ENCODE measurements at regions not wholly inside any gene's neighbourhood (a gene's known extent, or its start where the extent isn't known, plus 50 kb on each side); places are given as distances from the start of the nearest gene placed in this dataset.

- no peak overlapping the region for H3K27ac Mint-ChIP-seq
- H3K4me1 Mint-ChIP-seq: no peaks in the 10 kb centered on the region
- no peaks in the 10 kb centered on the region for H3K36me3 Mint-ChIP-seq (ENCODE audit: low read depth)
- CTCF ChIA-PET: no interaction called here
- H3K4me3 Mint-ChIP-seq: no peak overlapping the region
- POLR2A ChIA-PET: no interaction called here
- no peak for DNase-seq
- no peaks in the 10 kb centered on the region for H3K9me3 Mint-ChIP-seq
- H3K27me3 Mint-ChIP-seq: no peaks in the 10 kb centered on the region
Measured at GRCh38 chr11:15828215-15828853, 528.0 kb downstream of the SOX6 start.

- Mint-ChIP-seq H3K27me3 (no peaks in the 10 kb centered on the region), H3K36me3 (ENCODE audit: low read depth) (no peaks in the 10 kb centered on the region), H3K27ac (no peak overlapping the region), H3K4me3 (no peak overlapping the region), H3K4me1 (no peaks in the 10 kb centered on the region), H3K9me3 (no peaks in the 10 kb centered on the region)
- CTCF ChIA-PET: no interaction called here
- no peak for DNase-seq
- POLR2A ChIA-PET: no interaction called here
Measured at GRCh38 chr11:15829312-15829711, 527.0 kb downstream of the SOX6 start.

DNA sequence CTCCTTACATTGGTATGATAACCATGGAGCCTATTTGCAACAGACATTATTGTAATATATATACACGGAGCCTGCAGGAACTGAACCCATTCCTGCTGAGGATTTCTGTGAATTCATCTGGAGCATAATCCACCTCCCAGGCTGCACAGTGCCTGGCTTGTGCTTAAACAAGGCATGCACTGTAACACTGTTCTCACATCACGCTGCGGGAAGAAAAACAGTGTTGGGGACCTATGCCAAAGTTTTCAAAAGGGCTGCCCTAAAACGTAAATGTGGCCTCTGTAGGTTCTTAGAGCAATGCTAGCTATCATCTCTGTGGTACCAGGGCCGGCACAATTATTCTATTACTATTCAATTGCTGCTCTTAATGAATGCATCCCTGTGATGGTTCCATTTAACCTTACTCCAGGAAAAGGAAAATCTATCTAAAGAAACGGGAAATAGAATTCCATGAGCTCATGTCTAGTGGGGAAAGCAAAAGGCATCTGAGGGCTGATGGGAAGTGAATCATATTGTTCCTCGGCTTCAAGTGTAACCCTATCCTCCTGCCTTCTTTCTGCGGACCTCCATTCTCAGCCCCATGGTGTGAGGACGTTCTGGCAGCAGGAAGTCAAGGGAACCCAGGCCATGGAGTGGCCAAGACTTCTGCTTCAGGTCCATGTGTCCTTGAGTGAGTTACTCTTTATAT, 525.5 kb downstream of the SOX6 start:
- no peak for DNase-seq
- H3K4me3 Mint-ChIP-seq: no peak overlapping the region
- H3K27ac Mint-ChIP-seq: no peak overlapping the region
- ChIA-PET CTCF (no interaction called here), POLR2A (no interaction called here)
- no peaks in the 10 kb centered on the region for H3K4me1 Mint-ChIP-seq
- H3K27me3 Mint-ChIP-seq: no peaks in the 10 kb centered on the region
- no peaks in the 10 kb centered on the region for H3K9me3 Mint-ChIP-seq
- H3K36me3 Mint-ChIP-seq (ENCODE audit: low read depth): no peaks in the 10 kb centered on the region

DNA sequence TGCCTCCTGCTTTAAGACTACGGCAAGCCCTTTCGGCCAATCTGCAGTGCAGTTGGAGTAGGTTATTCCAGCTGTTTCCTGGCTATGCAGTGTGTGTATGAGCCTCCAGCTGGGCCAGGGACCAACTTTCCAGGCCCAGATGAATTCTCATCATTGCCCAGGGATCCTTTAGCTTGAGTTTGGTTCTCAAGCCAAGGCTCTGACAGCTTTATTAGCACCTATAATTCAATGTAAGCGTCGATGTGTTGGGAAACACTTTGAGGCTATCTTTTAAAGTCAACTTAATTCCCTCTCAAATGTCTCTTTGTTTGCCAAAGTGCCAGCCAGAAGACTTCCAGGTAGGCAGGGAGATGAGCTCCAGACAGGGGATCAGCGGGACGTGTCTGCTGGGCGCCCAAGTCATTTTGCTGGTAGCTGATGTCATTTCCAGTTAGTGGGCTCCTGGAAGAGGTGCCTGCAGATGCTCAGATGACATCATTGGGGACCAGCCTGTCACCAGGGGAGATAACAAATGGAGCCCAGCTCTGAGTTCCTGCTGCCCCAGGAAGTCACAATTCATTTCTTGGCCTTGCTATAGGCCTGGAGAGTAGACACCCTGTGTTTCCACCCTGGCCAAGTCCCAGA, 520.4 kb downstream of the SOX6 start:
- POLR2A ChIA-PET: no interaction called here
- H3K4me1 Mint-ChIP-seq: no peaks in the 10 kb centered on the region
- no peaks in the 10 kb centered on the region for H3K36me3 Mint-ChIP-seq (ENCODE audit: low read depth)
- no peak for DNase-seq
- no peak overlapping the region for H3K27ac Mint-ChIP-seq
- CTCF ChIA-PET: no interaction called here
- H3K9me3 Mint-ChIP-seq: no peaks in the 10 kb centered on the region
- H3K4me3 Mint-ChIP-seq: no peak overlapping the region
- H3K27me3 Mint-ChIP-seq: no peaks in the 10 kb centered on the region

DNA sequence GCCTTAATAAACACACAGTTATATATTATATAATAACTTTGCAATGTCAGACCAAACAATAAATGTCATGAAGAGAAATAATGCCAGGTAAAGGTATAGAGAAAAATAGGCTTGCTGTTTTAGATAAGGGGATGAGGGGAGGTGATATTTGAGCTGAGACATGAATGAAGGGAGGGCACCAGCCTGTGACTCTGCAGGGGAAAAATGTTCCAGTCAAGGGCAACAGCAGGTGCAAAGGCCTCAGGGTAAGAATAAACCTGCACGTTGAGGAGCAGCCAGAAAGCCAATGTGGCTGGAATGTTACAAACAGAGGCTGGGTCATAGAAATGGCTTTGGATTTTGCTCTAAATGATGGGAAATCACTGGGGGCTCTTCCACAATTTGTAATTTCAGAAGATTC, 519.6 kb downstream of the SOX6 start:
- H3K36me3 Mint-ChIP-seq (ENCODE audit: low read depth): no peaks in the 10 kb centered on the region
- no peaks in the 10 kb centered on the region for H3K4me1 Mint-ChIP-seq
- no peaks in the 10 kb centered on the region for H3K27me3 Mint-ChIP-seq
- ChIA-PET CTCF (no interaction called here), POLR2A (no interaction called here)
- no peak for DNase-seq
- H3K27ac Mint-ChIP-seq: no peak overlapping the region
- H3K4me3 Mint-ChIP-seq: no peak overlapping the region
- H3K9me3 Mint-ChIP-seq: no peaks in the 10 kb centered on the region

DNA sequence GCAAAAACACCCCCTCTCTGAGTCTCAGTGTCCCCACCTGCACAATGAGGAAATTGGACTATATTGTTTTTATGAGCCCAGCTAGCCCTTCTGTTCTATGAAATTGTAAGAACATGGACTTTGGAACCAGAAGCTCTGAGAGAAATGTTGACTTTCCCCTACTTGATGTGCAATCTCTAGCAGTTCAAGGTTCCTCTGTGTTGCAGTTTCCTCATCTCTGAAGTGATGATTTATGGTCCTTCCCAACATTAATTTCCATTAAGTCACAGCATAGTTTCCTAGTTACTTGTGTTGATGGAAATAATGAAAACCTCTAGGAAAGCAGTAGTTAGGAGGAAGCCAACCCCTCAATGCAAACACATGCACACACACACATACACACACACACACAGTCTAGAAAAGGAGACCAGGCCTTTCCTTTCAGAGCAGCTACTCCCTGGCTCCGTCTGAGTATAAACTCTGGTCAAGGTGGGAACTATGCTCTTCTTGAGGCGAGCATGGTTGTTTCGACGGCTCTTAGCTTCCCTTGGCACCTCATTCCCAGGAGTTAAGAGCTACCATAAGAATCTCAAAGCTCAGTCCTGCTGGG, 518.4 kb downstream of the SOX6 start:
- H3K4me3 Mint-ChIP-seq: no peak overlapping the region
- H3K4me1 Mint-ChIP-seq: no peaks in the 10 kb centered on the region
- CTCF ChIA-PET: interaction anchor here (0.6 kb wide), 1 partner anchor 84 kb away, joined by 3 read pairs; no protein-coding TSS in a partner anchor
- no peaks in the 10 kb centered on the region for H3K36me3 Mint-ChIP-seq (ENCODE audit: low read depth)
- H3K27me3 Mint-ChIP-seq: no peaks in the 10 kb centered on the region
- no peak for DNase-seq
- POLR2A ChIA-PET: no interaction called here
- no peak overlapping the region for H3K27ac Mint-ChIP-seq
- H3K9me3 Mint-ChIP-seq: no peaks in the 10 kb centered on the region

- CTCF ChIA-PET: no interaction called here
- Mint-ChIP-seq H3K4me1 (no peaks in the 10 kb centered on the region), H3K36me3 (ENCODE audit: low read depth) (no peaks in the 10 kb centered on the region), H3K4me3 (no peak overlapping the region), H3K27ac (no peak overlapping the region), H3K27me3 (no peaks in the 10 kb centered on the region), H3K9me3 (no peaks in the 10 kb centered on the region)
- POLR2A ChIA-PET: no interaction called here
- DNase-seq: no peak
Measured at GRCh38 chr11:15839061-15839460, 517.3 kb downstream of the SOX6 start.

GRCh38 chr11:15840966-15841365, 515.4 kb downstream of the SOX6 start:
- no peaks in the 10 kb centered on the region for H3K9me3 Mint-ChIP-seq
- H3K36me3 Mint-ChIP-seq (ENCODE audit: low read depth): no peaks in the 10 kb centered on the region
- H3K27me3 Mint-ChIP-seq: no peaks in the 10 kb centered on the region
- DNase-seq: no peak
- no peak overlapping the region for H3K4me3 Mint-ChIP-seq
- H3K27ac Mint-ChIP-seq: no peak overlapping the region
- POLR2A ChIA-PET: no interaction called here
- H3K4me1 Mint-ChIP-seq: no peaks in the 10 kb centered on the region
- CTCF ChIA-PET: no interaction called here

DNA sequence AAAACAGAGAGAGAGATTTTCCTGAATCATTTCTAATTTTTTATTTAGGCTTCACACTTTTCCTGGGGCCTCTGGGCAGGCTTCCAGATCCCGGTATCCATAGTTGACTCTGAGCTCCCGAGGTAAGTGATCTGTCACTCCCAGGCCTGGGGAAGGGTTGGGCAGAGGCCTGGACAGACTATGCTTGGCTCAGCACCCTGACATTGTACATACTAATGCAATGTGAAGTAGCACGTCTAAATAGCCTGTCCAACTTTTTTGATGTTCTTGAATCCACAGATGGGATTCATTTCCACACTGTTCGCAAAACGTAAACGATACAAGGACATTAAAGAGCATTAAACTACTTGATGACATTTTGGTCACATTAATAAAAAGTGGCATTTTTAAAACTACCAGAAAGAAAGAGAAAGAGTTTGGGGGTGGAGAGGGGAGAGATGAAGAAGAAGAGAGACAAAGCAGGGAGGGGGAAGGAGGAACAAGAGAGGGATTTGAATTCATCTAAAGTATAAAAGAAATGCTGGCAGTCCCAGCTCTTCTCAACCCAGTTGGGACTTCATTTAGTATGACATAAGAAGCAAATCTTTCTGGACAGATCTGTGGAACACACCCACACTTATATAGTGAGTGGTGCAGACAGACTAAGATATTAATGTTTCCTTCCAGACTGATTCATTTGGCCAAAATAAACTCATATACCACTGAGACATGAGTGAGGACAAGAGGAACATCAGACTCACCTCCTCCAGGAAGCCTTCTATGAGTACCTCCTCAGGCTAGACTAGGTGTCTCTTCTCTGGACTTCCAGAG, 514.2 kb downstream of the SOX6 start:
- Mint-ChIP-seq H3K4me1 (no peaks in the 10 kb centered on the region), H3K27ac (no peak overlapping the region), H3K9me3 (no peaks in the 10 kb centered on the region), H3K27me3 (no peaks in the 10 kb centered on the region), H3K4me3 (no peak overlapping the region), H3K36me3 (ENCODE audit: low read depth) (no peaks in the 10 kb centered on the region)
- no peak for DNase-seq
- ChIA-PET POLR2A (no interaction called here), CTCF (no interaction called here)

GRCh38 chr11:15843309-15843872, 513.0 kb downstream of the SOX6 start:
- H3K27ac Mint-ChIP-seq: no peak overlapping the region
- no peaks in the 10 kb centered on the region for H3K36me3 Mint-ChIP-seq (ENCODE audit: low read depth)
- ChIA-PET POLR2A (no interaction called here), CTCF (no interaction called here)
- no peaks in the 10 kb centered on the region for H3K9me3 Mint-ChIP-seq
- H3K27me3 Mint-ChIP-seq: no peaks in the 10 kb centered on the region
- no peak for DNase-seq
- no peak overlapping the region for H3K4me3 Mint-ChIP-seq
- no peaks in the 10 kb centered on the region for H3K4me1 Mint-ChIP-seq

DNA sequence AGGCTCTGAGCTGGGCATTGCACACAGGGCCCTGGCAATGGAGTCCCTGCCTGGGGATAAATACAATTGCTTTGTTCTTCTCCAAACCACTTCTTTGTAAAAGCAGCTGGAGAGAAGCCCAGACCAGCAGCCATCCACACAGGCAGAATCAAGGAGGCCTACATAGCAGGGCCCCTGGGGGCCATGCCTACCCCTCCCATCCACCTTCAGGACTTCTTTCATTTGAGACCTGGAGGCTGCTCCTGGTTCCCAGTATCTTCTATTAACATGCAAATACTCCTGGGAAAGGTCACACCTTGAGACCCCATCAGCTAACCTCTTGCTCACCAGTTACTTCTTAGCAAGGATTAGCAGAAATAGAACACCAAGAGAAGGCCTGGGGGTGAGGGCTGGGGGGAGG, 511.1 kb downstream of the SOX6 start:
- H3K27ac Mint-ChIP-seq: no peak overlapping the region
- H3K4me3 Mint-ChIP-seq: no peak overlapping the region
- H3K9me3 Mint-ChIP-seq: no peaks in the 10 kb centered on the region
- H3K4me1 Mint-ChIP-seq: no peaks in the 10 kb centered on the region
- CTCF ChIA-PET: no interaction called here
- no peak for DNase-seq
- H3K27me3 Mint-ChIP-seq: no peaks in the 10 kb centered on the region
- no peaks in the 10 kb centered on the region for H3K36me3 Mint-ChIP-seq (ENCODE audit: low read depth)
- POLR2A ChIA-PET: no interaction called here

DNA sequence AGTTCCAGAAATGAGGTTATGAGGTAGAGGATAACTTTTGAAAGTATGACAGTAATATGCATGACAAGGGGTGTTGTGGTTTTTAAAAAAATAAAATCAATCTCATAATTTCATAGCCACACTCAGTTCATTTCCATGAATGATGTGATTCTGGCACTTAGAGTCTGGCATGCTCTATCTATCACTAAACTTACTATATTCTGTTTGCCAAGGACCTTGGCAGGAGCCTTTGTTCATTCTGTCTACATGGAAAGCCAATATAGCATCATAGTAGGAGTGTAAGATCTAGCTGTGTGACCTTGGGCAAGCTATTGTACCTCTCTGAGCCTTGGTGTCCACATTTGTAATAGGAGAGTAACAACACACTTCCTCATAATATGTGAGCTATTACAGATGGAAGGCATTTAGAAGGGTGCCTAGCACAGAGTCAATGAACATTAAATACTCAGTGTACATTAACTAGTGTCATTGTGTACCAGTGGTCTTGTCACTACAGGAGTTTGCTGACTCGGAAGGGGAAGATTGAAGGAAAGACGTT, 507.6 kb downstream of the SOX6 start:
- Mint-ChIP-seq H3K4me1 (no peaks in the 10 kb centered on the region), H3K9me3 (no peaks in the 10 kb centered on the region), H3K27me3 (peaks cover 2% of the 10 kb centered on the region), H3K4me3 (no peak overlapping the region), H3K36me3 (ENCODE audit: low read depth) (no peaks in the 10 kb centered on the region), H3K27ac (no peak overlapping the region)
- no peak for DNase-seq
- POLR2A ChIA-PET: no interaction called here
- CTCF ChIA-PET: no interaction called here

GRCh38 chr11:15849257-15849656, 507.1 kb downstream of the SOX6 start:
- H3K36me3 Mint-ChIP-seq (ENCODE audit: low read depth): no peaks in the 10 kb centered on the region
- ChIA-PET CTCF (interaction anchor here (0.9 kb wide), 1 partner anchor 26 kb away, joined by 3 read pairs; no protein-coding TSS in a partner anchor), POLR2A (no interaction called here)
- H3K27ac Mint-ChIP-seq: no peak overlapping the region
- peaks cover 2% of the 10 kb centered on the region for H3K27me3 Mint-ChIP-seq
- H3K4me3 Mint-ChIP-seq: no peak overlapping the region
- DNase-seq: no peak
- no peaks in the 10 kb centered on the region for H3K9me3 Mint-ChIP-seq
- H3K4me1 Mint-ChIP-seq: no peaks in the 10 kb centered on the region

Data from activated CD4-positive, alpha-beta T cell treated with anti-CD3 and anti-CD28 coated beads, Interleukin-2, amount 10 ng/mL, durations not matched to agents 7 days and 5 days (primary cell).